Endothelial cell (in vitro differentiated cells): ENCODE measurements at regions not wholly inside any gene's neighbourhood (a gene's known extent, or its start where the extent isn't known, plus 50 kb on each side); places are given as distances from the start of the nearest gene placed in this dataset.

ENCODE experiments used
- DNase-seq: peaks from one replicate; pipeline ENCODE4 v3.0.0; 2021; ENCODE audit warnings: low spot score
- H3K27ac Mint-ChIP-seq: one replicate; pipeline ENCODE4 v1.8.0; 2021; ENCODE audit warnings: mixed read lengths, inconsistent platforms; ENCODE audit not compliant: unreplicated experiment
- H3K27me3 Mint-ChIP-seq: one replicate; pipeline ENCODE4 v1.8.0; 2021; ENCODE audit warnings: mild to moderate bottlenecking, moderate library complexity, mixed read lengths, inconsistent platforms; ENCODE audit not compliant: unreplicated experiment
- H3K36me3 Mint-ChIP-seq: one replicate; pipeline ENCODE4 v1.8.0; 2021; ENCODE audit warnings: mild to moderate bottlenecking, low read depth, mixed read lengths, inconsistent platforms; ENCODE audit not compliant: unreplicated experiment
- H3K4me1 Mint-ChIP-seq: one replicate; pipeline ENCODE4 v1.8.0; 2021; ENCODE audit warnings: mild to moderate bottlenecking, mixed read lengths, inconsistent platforms; ENCODE audit not compliant: unreplicated experiment
- H3K4me3 Mint-ChIP-seq: one replicate; pipeline ENCODE4 v1.8.0; 2021; ENCODE audit warnings: mild to moderate bottlenecking, mixed read lengths, inconsistent platforms; ENCODE audit not compliant: unreplicated experiment
- H3K9me3 Mint-ChIP-seq: one replicate; pipeline ENCODE4 v1.8.0; 2021; ENCODE audit warnings: mixed read lengths, inconsistent platforms; ENCODE audit not compliant: unreplicated experiment
- CTCF ChIP-seq: fragments of 200-600 bp; sonication (generic); IDR thresholded peaks from one replicate; pipeline ENCODE4 v1.5.0; 2021; ENCODE audit warnings: antibody characterized with exemption; ENCODE audit not compliant: unreplicated experiment

- DNase-seq, result no peak
- no peaks in the 10 kb centered on the region for H3K9me3 Mint-ChIP-seq
- H3K27me3 Mint-ChIP-seq, result peaks cover 1% of the 10 kb centered on the region
- H3K27ac Mint-ChIP-seq, result no peak overlapping the region
- H3K4me1 Mint-ChIP-seq, result no peaks in the 10 kb centered on the region
- no peaks in the 10 kb centered on the region for H3K36me3 Mint-ChIP-seq
- H3K4me3 Mint-ChIP-seq, result no peak overlapping the region
- no peak for TF ChIP-seq CTCF
Observed at GRCh38 chr2:177314722-177315264, 50.3 kb upstream of the NFE2L2 start.

GRCh38 chr2:177315364-177315763 lies 50.8 kb upstream of the NFE2L2 start:
- TF ChIP-seq CTCF, result no peak
- Mint-ChIP-seq H3K36me3 (no peaks in the 10 kb centered on the region), H3K9me3 (no peaks in the 10 kb centered on the region), H3K27me3 (peaks cover 1% of the 10 kb centered on the region), H3K4me1 (no peaks in the 10 kb centered on the region), H3K4me3 (no peak overlapping the region), H3K27ac (no peak overlapping the region)
- no peak for DNase-seq

- peaks cover 2% of the 10 kb centered on the region for H3K27me3 Mint-ChIP-seq
- TF ChIP-seq CTCF, result no peak
- H3K4me3 Mint-ChIP-seq, result no peak overlapping the region
- H3K36me3 Mint-ChIP-seq, result no peaks in the 10 kb centered on the region
- no peaks in the 10 kb centered on the region for H3K4me1 Mint-ChIP-seq
- no peaks in the 10 kb centered on the region for H3K9me3 Mint-ChIP-seq
- DNase-seq, result no peak
- H3K27ac Mint-ChIP-seq, result no peak overlapping the region
Observed at GRCh38 chr2:177316756-177317155, 52.2 kb upstream of the NFE2L2 start.

GRCh38 chr2:177317443-177317842 lies 52.9 kb upstream of the NFE2L2 start:
- H3K4me1 Mint-ChIP-seq, result no peaks in the 10 kb centered on the region
- peaks cover 2% of the 10 kb centered on the region for H3K27me3 Mint-ChIP-seq
- DNase-seq, result no peak
- H3K9me3 Mint-ChIP-seq, result no peaks in the 10 kb centered on the region
- H3K4me3 Mint-ChIP-seq, result no peak overlapping the region
- no peak overlapping the region for H3K27ac Mint-ChIP-seq
- no peak for TF ChIP-seq CTCF
- no peaks in the 10 kb centered on the region for H3K36me3 Mint-ChIP-seq

GRCh38 chr2:177317857-177318256 lies 53.3 kb upstream of the NFE2L2 start:
- H3K4me3 Mint-ChIP-seq, result no peak overlapping the region
- no peak overlapping the region for H3K27ac Mint-ChIP-seq

More at GRCh38 chr2:177317857-177318256, 53.3 kb upstream of the NFE2L2 start:
- Mint-ChIP-seq H3K27me3 (peaks cover 2% of the 10 kb centered on the region), H3K36me3 (no peaks in the 10 kb centered on the region), H3K9me3 (no peaks in the 10 kb centered on the region), H3K4me1 (peaks cover 1% of the 10 kb centered on the region)
- TF ChIP-seq CTCF, result no peak
- DNase-seq, result no peak
